A549 (cell line): ENCODE measurements at regions not wholly inside any gene's neighbourhood (a gene's known extent, or its start where the extent isn't known, plus 50 kb on each side); places are given as distances from the start of the nearest gene placed in this dataset.

ENCODE experiments used
- ATAC-seq, 2 experiments: fragments of 200-7000 bp in 1 of 2; fragments of >200 bp in 1 of 2; cut with Nextera tagmentation in 1 of 2; cut with Tn5 transposase in 1 of 2; 3 replicates each; pipeline versions ENCODE4 v1.8.0 to v1.9.1; 2018 to 2020; ENCODE audit warnings: mild to moderate bottlenecking in 1 of 2, moderate library complexity in 1 of 2
- CTCF ChIA-PET: fragments of 300-600 bp; sonication (Branson Sonifier 250); formaldehyde crosslinking; extraction: SDS; loops from one replicate; lab custom pipeline; 2021; ENCODE audit warnings: antibody characterized with exemption, inconsistent platforms; lab: Yijun Ruan, JAX
- POLR2A ChIA-PET: fragments of 350-600 bp; formaldehyde crosslinking; extraction: SDS; loops from one replicate; lab custom pipeline; 2021; ENCODE audit warnings: antibody characterized with exemption, inconsistent platforms; lab: Yijun Ruan, JAX
- DNase-seq, 2 experiments: peaks; one replicate each; pipeline versions ENCODE4 v3.0.0 to v3.0.0-alpha.2; 2011 to 2016; ENCODE audit warnings: low read depth in 1 of 2, low spot score in 1 of 2
- FAIRE-seq: peaks from 2 replicates; lab custom pipeline; 2011; peaks lifted over from hg19 to GRCh38; lab: Jason Lieb, UNC
- H3K27ac ChIP-seq, 2 experiments: fragments of >200 bp; sonication (Bioruptor Twin); formaldehyde crosslinking; 3 replicates each; pipeline ENCODE4 v1.5.1; 2016 to 2017
- H3K4me1 ChIP-seq: fragments of >200 bp; sonication (Bioruptor Twin); formaldehyde crosslinking; 3 replicates; pipeline ENCODE4 v1.6.1; 2016
- H3K4me2 ChIP-seq: fragments of >200 bp; sonication (Bioruptor Twin); formaldehyde crosslinking; 3 replicates; pipeline ENCODE4 v1.6.1; 2016
- H3K4me3 ChIP-seq: fragments of >200 bp; sonication (Bioruptor Twin); formaldehyde crosslinking; 3 replicates; pipeline ENCODE4 v1.5.1; 2016
- H3K9me3 ChIP-seq: fragments of >200 bp; sonication (Bioruptor Twin); formaldehyde crosslinking; 3 replicates; pipeline ENCODE4 v1.6.1; 2016
- CBX2 ChIP-seq: fragments of 200-600 bp; sonication (generic); IDR thresholded peaks from 2 replicates; pipeline ENCODE4 v1.6.1; 2016; ENCODE audit warnings: low read depth, mild to moderate bottlenecking, borderline replicate concordance
- CBX8 ChIP-seq: fragments of 200-600 bp; sonication (generic); IDR thresholded peaks from 2 replicates; pipeline ENCODE4 v1.6.1; 2016
- CEBPB ChIP-seq, 2 experiments: fragments of >200 bp in 1 of 2; sonication (Bioruptor Twin) in 1 of 2; formaldehyde crosslinking in 1 of 2; IDR thresholded peaks; 2 replicates each; pipeline ENCODE4 v1.6.1; 2012 to 2016
- EHMT2 ChIP-seq: fragments of 200-600 bp; sonication (generic); IDR thresholded peaks from 2 replicates; pipeline ENCODE4 v1.6.1; 2016; ENCODE audit warnings: antibody characterized with exemption, low read depth, mild to moderate bottlenecking, moderate library complexity
- ESRRA ChIP-seq: fragments of 150-350 bp; IDR thresholded peaks from 2 replicates; pipeline ENCODE4 v1.6.1; 2014; ENCODE audit warnings: mild to moderate bottlenecking, low read length, borderline replicate concordance
- FOSB ChIP-seq: fragments of 250-450 bp; sonication (Bioruptor Pico); IDR thresholded peaks from 2 replicates; pipeline ENCODE4 v1.5.0; 2020; ENCODE audit warnings: mild to moderate bottlenecking, moderate library complexity
- FOSL2 ChIP-seq, 2 experiments: fragments of 450-650 bp in 1 of 2; fragments of >200 bp in 1 of 2; sonication (Bioruptor Twin) in 1 of 2; formaldehyde crosslinking; IDR thresholded peaks; 2 replicates each; pipeline versions ENCODE4 v1.5.0 to v1.6.1; 2016 to 2020; ENCODE audit warnings: mild to moderate bottlenecking in 1 of 2, moderate library complexity in 1 of 2
- FOXS1 ChIP-seq: fragments of 250-450 bp; sonication (Bioruptor Pico); IDR thresholded peaks from 2 replicates; pipeline ENCODE4 v1.5.0; 2020; ENCODE audit warnings: mild to moderate bottlenecking, moderate library complexity
- HDAC2 ChIP-seq: fragments of 200-600 bp; sonication (generic); IDR thresholded peaks from 2 replicates; pipeline ENCODE4 v1.6.1; 2016
- HMGXB4 ChIP-seq: fragments of 250-450 bp; sonication (Bioruptor Pico); IDR thresholded peaks from 2 replicates; pipeline ENCODE4 v1.5.0; 2021; ENCODE audit warnings: mild to moderate bottlenecking, moderate library complexity, borderline replicate concordance
- HOXA7 ChIP-seq: fragments of 250-450 bp; sonication (Bioruptor Pico); IDR thresholded peaks from 2 replicates; pipeline ENCODE4 v1.5.0; 2020; ENCODE audit warnings: mild to moderate bottlenecking, moderate library complexity
- HOXB13 ChIP-seq: fragments of 250-450 bp; sonication (Bioruptor Pico); IDR thresholded peaks from 2 replicates; pipeline ENCODE4 v1.5.0; 2020; ENCODE audit warnings: low read depth, mild to moderate bottlenecking, moderate library complexity
- HOXB5 ChIP-seq: fragments of 250-450 bp; sonication (Bioruptor Pico); IDR thresholded peaks from 2 replicates; pipeline ENCODE4 v1.5.0; 2020; ENCODE audit warnings: mild to moderate bottlenecking, moderate library complexity
- JUN ChIP-seq, 2 experiments: fragments of >200 bp; sonication (Bioruptor Twin); formaldehyde crosslinking; IDR thresholded peaks; 2 replicates in 1 of 2; 3 replicates in 1 of 2; pipeline ENCODE4 v1.6.1; 2016 to 2017
- JUNB ChIP-seq: fragments of >200 bp; sonication (Bioruptor Twin); formaldehyde crosslinking; IDR thresholded peaks from 2 replicates; pipeline ENCODE4 v1.6.1; 2016
- KDM1A ChIP-seq: fragments of 200-600 bp; sonication (generic); IDR thresholded peaks from 2 replicates; pipeline ENCODE4 v1.6.1; 2016; ENCODE audit warnings: low read depth, mild to moderate bottlenecking
- KDM5A ChIP-seq: fragments of 200-600 bp; sonication (generic); IDR thresholded peaks from 2 replicates; pipeline ENCODE4 v1.6.1; 2016; ENCODE audit warnings: antibody characterized with exemption, mild to moderate bottlenecking
- MAFK ChIP-seq: fragments of 450-650 bp; IDR thresholded peaks from 2 replicates; pipeline ENCODE4 v1.6.1; 2014; ENCODE audit not compliant: partially characterized antibody
- MYC ChIP-seq: IDR thresholded peaks from 2 replicates; pipeline ENCODE4 v1.6.1; 2012; ENCODE audit warnings: mild to moderate bottlenecking, inconsistent platforms, low read length, improper control_type of control experiment, borderline replicate concordance
- NPAS2 ChIP-seq: fragments of 250-450 bp; sonication (Bioruptor Pico); IDR thresholded peaks from 2 replicates; pipeline ENCODE4 v1.8.0; 2022; ENCODE audit warnings: mild to moderate bottlenecking, moderate library complexity, borderline replicate concordance
- NR3C1 ChIP-seq: fragments of >200 bp; sonication (Bioruptor Twin); formaldehyde crosslinking; IDR thresholded peaks from 3 replicates; pipeline ENCODE4 v1.6.1; 2017
- POLR2AphosphoS2 ChIP-seq: conservative IDR thresholded peaks from 2 replicates; pipeline ENCODE4 v1.6.1; 2012; ENCODE audit warnings: low read length, improper control_type of control experiment, inconsistent platforms
- RAD21 ChIP-seq, 2 experiments: fragments of >200 bp in 1 of 2; sonication (Bioruptor Twin) in 1 of 2; formaldehyde crosslinking in 1 of 2; IDR thresholded peaks in 1 of 2; conservative IDR thresholded peaks in 1 of 2; 2 replicates in 1 of 2; 3 replicates in 1 of 2; pipeline ENCODE4 v1.6.1; 2012 to 2018; ENCODE audit warnings: inconsistent platforms in 1 of 2
- RCOR1 ChIP-seq: fragments of 150-350 bp; IDR thresholded peaks from 2 replicates; pipeline ENCODE4 v1.6.1; 2014; ENCODE audit warnings: antibody characterized with exemption, low read length, low read depth
- RNF2 ChIP-seq: fragments of 200-600 bp; sonication (generic); IDR thresholded peaks from 2 replicates; pipeline ENCODE4 v1.6.1; 2016; ENCODE audit warnings: low read depth, mild to moderate bottlenecking, antibody characterized with exemption, moderate library complexity, borderline replicate concordance
- SREBF2 ChIP-seq: fragments of 450-650 bp; IDR thresholded peaks from 2 replicates; pipeline ENCODE4 v1.6.1; 2014; ENCODE audit warnings: mild to moderate bottlenecking, moderate library complexity
- TP53 ChIP-seq: fragments of 250-450 bp; sonication (Bioruptor Pico); IDR thresholded peaks from 2 replicates; pipeline ENCODE4 v1.5.0; 2021; ENCODE audit warnings: mild to moderate bottlenecking, moderate library complexity
- ZNF302 ChIP-seq: fragments of 250-450 bp; sonication (Bioruptor Pico); IDR thresholded peaks from 2 replicates; pipeline ENCODE4 v1.9.0; 2021; ENCODE audit warnings: inconsistent platforms, mild to moderate bottlenecking, moderate library complexity
- WGBS: methylation state at CpG from one replicate; pipeline ENCODE4 v1.1.6; 2017; ENCODE audit errors: missing lambda C conversion rate; 5-methylcytosine and 5-hydroxymethylcytosine counted together
- TF ChIP-seq, protein P1 (sequence below): fragments of 150-350 bp; IDR thresholded peaks from 2 replicates; pipeline ENCODE4 v1.6.1; 2014; ENCODE audit warnings: low read depth, mild to moderate bottlenecking, low read length
- TF ChIP-seq, protein P2 (sequence below): IDR thresholded peaks from 2 replicates; pipeline ENCODE4 v1.6.1; 2012
- TF ChIP-seq, protein P3 (sequence below): IDR thresholded peaks from 2 replicates; pipeline ENCODE4 v1.6.1; 2012

DNA sequence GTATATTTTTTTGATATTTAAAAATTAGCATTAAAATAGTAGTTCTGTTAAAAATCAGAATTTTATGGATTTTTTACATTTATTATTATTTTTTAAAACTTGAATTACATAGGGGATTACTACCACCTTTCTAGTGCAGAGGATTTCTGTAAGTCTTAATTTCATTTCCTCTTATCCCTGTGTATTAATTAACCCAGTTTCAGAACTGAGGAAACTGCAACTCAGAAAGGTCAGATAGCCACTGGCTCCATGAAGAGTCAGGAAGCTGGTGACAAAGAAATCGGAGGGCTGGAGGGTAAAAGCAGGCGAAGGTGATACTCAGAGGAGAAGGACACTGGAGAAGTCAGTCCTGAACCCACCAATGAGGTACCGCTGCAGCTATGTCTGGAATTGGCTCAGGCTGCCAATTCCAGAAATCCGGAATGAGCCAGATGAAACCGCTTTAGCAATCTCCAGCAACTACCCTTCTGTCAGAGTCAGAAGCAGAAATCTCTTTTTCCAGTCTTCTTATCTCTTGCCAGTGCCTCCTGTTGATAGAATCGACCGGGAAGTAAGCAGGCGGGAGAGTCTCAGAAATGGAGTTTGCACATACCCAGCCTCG, 308.5 kb downstream of the SV2B start (continued):
- TF ChIP-seq HMGXB4 (CRISPR knock-in tag): no peak
- TF ChIP-seq RCOR1: no peak
- TF ChIP-seq TP53: no peak

DNA sequence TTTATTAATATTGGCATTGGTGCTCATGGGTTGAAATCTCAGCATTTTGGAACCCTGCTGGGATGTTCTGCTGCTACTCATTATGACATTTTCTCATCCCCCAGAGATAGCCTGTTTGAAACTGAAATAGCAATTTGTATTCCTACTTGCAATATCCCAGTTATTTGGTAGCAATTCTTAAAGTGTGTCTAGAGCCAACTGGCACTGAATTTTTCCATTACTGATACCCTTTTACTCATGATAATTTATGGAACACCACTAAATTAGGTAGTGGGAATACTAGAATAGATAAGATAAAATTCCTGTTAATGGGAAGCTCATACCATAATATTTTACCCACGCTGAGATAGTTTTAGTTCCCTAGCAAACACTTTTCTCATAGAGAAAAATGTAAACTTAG, 309.3 kb downstream of the SV2B start:
- H3K4me1 ChIP-seq: no peaks in the 10 kb centered on the region
- H3K4me2 ChIP-seq: no peak overlapping the region
- no peak overlapping the region for H3K27ac ChIP-seq
- TF ChIP-seq, protein P1, sequence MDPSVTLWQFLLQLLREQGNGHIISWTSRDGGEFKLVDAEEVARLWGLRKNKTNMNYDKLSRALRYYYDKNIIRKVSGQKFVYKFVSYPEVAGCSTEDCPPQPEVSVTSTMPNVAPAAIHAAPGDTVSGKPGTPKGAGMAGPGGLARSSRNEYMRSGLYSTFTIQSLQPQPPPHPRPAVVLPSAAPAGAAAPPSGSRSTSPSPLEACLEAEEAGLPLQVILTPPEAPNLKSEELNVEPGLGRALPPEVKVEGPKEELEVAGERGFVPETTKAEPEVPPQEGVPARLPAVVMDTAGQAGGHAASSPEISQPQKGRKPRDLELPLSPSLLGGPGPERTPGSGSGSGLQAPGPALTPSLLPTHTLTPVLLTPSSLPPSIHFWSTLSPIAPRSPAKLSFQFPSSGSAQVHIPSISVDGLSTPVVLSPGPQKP: no peak
- TF ChIP-seq, protein P2, sequence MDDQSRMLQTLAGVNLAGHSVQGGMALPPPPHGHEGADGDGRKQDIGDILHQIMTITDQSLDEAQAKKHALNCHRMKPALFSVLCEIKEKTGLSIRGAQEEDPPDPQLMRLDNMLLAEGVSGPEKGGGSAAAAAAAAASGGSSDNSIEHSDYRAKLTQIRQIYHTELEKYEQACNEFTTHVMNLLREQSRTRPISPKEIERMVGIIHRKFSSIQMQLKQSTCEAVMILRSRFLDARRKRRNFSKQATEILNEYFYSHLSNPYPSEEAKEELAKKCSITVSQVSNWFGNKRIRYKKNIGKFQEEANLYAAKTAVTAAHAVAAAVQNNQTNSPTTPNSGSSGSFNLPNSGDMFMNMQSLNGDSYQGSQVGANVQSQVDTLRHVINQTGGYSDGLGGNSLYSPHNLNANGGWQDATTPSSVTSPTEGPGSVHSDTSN: no peak
- TF ChIP-seq KDM1A (no peak), FOSL2 (IDR thresholded peaks at IDR 0.05) (no peak), FOSL2 (CRISPR knock-in tag; IDR thresholded peaks at IDR 0.05) (no peak), EHMT2 (no peak), FOSB (no peak), KDM5A (no peak), NPAS2 (no peak), NR3C1 (no peak), HDAC2 (no peak), POLR2AphosphoS2 (no peak), MAFK (no peak), HMGXB4 (CRISPR knock-in tag) (no peak), ZNF302 (CRISPR knock-in tag) (no peak), JUNB (no peak), ESRRA (no peak), JUN (IDR thresholded peaks at IDR 0.05) (no peak), HOXB5 (CRISPR knock-in tag) (no peak)
- FAIRE-seq: no peak
- H3K9me3 ChIP-seq: no peaks in the 10 kb centered on the region
- no peak for ATAC-seq
- ChIA-PET POLR2A (no interaction called here), CTCF (interaction anchor here (0.6 to 0.9 kb wide), 2 partner anchors 24 to 274 kb away, joined by 3 to 4 read pairs; no protein-coding TSS in a partner anchor)
- 19% methylated on average over 1 of the region's 1 CpG for WGBS
- no peak overlapping the region for H3K4me3 ChIP-seq
- no peak for DNase-seq

DNA sequence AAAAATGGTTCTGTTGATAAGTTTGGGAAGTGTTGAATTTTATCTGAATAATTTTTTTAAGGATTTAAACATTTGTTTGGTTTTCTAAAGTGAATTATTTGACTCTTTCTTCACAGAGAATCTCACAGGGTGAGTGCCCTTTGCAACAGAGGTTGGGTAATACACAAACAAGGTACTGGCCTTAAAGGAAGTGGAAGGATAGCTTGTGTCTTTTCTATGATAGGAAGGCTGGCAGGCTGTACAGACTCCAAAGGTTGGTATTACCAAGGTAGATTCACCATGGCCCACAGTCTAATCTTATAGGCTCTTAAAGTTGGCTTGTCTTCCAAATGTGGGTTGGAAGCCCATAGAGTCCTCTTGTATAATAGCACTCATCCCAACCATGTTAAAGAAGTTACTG, 311.5 kb downstream of the SV2B start:
- POLR2A ChIA-PET: no interaction called here
- Histone ChIP-seq H3K27ac (no peak overlapping the region), H3K4me1 (no peaks in the 10 kb centered on the region), H3K4me2 (no peak overlapping the region), H3K4me3 (no peak overlapping the region), H3K9me3 (no peaks in the 10 kb centered on the region)
- ATAC-seq (no peak), DNase-seq (no peak), FAIRE-seq (no peak)
- CTCF ChIA-PET: no interaction called here
- TF ChIP-seq CBX8 (no peak), RNF2 (no peak), SREBF2 (no peak), CEBPB (IDR thresholded peaks at IDR 0.05) (no peak), CBX2 (no peak), RAD21 (conservative IDR thresholded peaks at IDR 0.05 in 1 of 2, IDR thresholded peaks at IDR 0.05 in 1 of 2) (no peak), HOXA7 (CRISPR knock-in tag) (no peak), TP53 (no peak), MYC (no peak), JUNB (no peak), POLR2AphosphoS2 (no peak), ZNF302 (CRISPR knock-in tag) (no peak), HOXB13 (CRISPR knock-in tag) (no peak), FOXS1 (CRISPR knock-in tag) (no peak)
- TF ChIP-seq, protein P3, sequence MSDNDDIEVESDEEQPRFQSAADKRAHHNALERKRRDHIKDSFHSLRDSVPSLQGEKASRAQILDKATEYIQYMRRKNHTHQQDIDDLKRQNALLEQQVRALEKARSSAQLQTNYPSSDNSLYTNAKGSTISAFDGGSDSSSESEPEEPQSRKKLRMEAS: no peak
